ENCODE measurements at regions not wholly inside any gene's neighbourhood (a gene's known extent, or its start where the extent isn't known, plus 50 kb on each side); places are given as distances from the start of the nearest gene placed in this dataset.

- no peak for TF ChIP-seq CHD7 (IDR thresholded peaks at IDR 0.05; ENCODE audit: insufficient replicate concordance, low read length)
- TF ChIP-seq ATF3 (IDR thresholded peaks at IDR 0.05; ENCODE audit: insufficient read depth, low read depth, low read length) = no peak
- TF ChIP-seq NRF1 (IDR thresholded peaks at IDR 0.05; ENCODE audit: low read depth, low read length) = no peak
Measured at GRCh38 chr1:47571952-47572351, 134.1 kb downstream of the FOXD2 start (continued).

Data from H1 (cell line).